ENCODE measurements at regions not wholly inside any gene's neighbourhood (a gene's known extent, or its start where the extent isn't known, plus 50 kb on each side); places are given as distances from the start of the nearest gene placed in this dataset.
"Not testable (repeated sequence)": the region's sequence is repeated elsewhere in the genome, so short reads cannot be mapped to it uniquely, and the experiment has no call there.

DNA sequence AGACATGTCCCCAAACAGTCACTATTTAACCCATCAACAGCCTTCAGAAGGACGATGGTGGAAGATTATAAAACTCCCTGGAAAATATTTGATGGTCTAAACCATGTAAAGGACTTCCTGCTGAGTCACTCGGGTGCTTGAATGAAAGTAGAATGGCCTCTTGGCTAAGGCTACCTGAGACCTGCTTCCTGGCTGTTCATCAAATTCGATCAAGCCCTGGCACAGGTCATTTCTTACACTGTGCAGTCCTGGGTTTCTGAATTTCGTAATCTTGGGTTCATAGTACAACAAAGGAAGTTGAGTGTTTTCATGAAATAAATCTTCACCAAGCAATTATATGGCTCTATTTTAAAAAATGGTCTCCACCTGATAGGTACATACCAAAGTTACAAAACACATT is 260.3 kb upstream of the RNF32 start:
- no peak for DNase-seq (ENCODE audit: low spot score)

DNA sequence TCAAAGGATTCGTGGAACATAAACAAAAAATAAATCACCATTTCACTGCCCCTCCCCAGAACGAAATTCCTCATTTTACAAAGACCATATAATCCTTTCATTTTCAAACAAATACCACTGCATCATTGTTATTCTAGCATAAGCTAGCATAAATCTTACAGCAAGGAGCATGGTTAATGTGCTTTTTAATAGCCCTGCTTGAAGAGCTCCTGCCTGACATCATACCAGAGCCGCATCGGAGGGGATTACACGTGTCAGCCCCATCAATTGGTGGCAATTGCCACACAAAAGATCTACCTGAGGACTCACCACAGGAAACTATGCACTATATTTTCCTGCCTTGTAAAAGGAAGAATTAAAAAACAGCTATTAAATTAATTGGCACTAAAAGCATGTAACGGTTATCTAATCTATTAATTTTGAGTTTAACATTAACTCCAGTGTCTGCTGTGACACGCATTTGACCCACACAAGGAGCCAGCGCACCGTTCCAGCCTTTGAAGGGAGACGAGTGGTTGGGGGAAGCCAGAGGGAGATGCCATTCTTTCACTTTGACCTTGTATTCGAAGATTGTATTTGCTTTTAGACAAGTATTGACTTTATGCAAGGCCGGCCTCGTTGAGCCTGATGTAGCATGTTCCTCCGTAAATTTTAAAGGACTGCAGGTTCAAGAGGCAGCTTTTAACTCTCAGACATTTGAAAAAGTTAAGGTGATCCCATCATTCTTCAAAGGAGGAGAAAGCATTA is 261.1 kb upstream of the RNF32 start:
- DNase-seq (ENCODE audit: low spot score), result no peak

DNA sequence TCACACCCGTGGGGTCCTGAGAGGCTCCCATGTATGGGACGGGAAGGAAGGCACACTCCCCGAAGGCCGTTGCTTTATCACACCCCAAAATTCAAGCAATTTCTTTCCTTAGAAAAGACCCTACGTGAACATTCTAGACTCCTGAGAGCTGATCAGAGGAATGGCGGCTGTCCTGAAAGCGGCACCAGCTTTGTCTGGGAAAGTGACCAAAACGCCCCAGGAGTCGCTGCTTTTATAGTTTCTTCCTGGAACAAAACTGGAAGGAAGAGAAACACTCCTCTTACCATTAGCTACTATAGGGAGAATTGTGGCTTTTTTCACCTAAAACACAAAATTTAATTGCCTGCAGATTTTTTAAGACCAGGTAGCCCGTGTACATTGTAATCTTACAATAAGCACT is 261.8 kb upstream of the RNF32 start:
- no peak for DNase-seq (ENCODE audit: low spot score)

DNA sequence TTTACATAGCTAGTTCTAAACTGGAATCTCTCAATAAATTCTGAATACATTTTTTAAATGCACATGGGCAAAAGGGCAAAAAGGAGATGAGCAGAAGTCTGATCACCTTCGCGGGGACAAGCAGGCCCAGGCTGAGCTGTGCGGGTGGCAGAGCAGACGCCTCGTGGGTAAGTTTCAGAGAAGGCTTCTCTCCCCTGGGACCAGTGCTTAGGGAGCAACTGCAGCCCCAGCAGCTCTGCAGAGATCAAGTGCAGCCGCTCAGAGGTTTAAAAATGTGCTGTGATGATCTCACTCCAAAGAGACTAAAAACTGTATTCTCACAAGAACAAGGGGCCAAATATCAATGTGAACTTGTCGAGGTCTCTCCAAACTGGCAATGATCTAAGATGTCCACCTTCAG is 264.3 kb upstream of the RNF32 start:
- no peak for DNase-seq (ENCODE audit: low spot score)

DNA sequence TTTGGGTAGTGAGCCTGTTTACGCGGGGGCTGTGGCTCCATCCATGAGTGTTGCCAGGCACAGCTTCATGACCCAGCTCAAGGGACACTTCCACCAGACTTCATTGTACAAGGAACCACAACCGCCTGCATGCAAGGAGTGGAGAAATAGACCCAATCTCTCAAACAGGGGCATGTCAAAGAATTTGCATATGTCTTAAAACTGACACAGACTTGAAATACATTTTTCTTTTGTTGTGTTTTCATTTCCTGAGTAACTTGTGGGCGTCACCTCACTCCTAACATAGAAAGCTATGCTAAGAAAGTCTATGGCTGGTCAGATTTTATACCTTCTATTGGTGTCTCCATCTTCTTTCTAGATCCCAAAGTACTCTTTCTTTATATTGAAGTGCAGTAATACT is 266.2 kb upstream of the RNF32 start:
- no peak for DNase-seq (ENCODE audit: low spot score)

DNA sequence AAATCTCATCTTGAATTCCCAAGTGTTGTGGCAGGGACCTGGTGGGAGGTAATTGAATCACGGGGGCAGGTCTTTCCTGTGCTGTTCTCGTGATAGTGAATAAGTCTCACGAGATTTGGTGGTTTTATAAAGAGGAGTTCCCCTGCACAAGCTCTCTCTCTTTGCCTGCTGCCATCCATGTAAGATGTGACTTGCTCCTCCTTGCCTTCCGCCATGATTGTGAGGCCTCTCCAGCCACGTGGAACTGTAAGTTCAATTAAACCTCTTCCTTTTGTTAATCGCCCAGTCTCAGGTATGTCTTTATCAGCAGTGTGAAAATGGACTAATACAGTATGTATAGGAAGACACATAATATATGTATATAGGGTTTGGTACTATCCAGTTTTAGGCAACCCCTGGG is 270.6 kb upstream of the RNF32 start:
- not testable (repeated sequence) for DNase-seq (ENCODE audit: low spot score)

DNA sequence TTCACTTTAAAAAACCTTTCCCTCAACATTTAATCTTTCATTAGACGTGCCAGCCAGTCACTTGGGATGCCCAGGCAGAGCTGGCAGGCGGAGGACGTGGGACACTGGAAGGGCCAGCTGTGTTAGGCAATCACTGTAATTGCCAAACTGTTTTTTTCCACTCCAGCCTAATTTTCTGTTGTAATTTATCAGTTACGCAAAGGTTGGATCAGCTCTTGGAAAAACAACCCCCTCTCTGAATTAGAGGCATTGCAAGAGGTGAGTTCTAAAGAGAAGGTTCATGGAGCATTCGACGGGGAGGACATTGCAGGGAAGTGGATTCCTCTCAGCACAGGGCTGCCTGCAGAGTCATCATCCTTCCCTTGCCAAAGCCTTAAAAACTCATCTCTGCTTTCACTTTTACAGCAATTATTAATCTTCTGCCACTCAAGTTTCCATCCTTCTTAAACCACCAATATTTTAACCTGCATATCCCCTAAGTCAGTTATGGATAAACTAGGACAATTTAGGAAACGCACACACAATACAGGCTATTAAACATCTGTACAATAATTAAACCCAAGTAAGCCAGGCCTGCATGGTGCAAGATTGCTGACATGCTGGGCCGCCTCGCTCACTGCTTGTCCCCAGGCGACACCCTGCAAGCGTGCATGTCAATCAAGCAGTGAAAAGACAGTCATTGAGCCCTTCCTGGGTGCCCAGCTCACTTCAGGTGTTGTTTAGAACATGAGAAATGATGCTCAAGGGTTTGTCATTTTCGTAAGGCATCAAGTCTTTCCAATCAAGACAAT is 272.3 kb upstream of the RNF32 start:
- no peak for DNase-seq (ENCODE audit: low spot score)

DNA sequence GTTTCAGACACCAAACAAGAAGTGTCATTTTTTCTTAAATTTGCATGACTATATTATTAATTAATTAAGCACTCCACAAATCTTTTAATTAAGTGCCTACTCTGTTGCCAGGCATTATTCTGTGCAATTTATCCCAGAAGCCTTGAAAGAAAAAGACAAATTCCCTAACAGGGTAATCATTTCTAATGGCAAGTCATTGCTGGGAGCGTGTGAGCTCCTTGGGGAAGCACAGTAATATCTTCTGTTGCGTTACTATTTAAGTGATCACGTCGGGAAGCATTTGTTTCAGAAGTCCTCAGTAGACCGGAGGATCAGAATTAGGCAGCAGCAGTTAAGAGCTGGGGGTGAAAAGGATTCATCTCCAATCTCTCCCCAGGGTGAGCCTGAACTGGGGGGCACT is 276.8 kb upstream of the RNF32 start:
- DNase-seq (ENCODE audit: low spot score), result no peak

DNA sequence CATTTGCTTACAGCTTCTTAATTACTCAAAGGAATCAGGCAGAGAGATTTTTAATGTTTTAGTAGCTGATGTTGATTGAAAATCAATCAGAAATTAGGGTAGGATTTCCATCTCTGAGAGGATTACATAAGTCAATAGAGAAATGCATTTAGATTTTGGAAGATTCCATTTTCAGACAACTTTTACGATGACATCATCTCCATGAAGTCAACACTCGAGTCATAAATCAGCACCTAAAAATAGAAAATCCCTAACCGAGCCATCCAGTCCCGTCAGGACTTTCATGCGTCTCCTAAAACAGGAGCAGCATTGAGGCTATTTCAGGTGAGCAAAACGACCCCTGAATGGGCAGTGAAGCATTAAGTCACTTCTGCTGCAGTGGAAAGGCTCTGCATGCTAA is 279.7 kb upstream of the RNF32 start:
- no peak for DNase-seq (ENCODE audit: low spot score)

DNA sequence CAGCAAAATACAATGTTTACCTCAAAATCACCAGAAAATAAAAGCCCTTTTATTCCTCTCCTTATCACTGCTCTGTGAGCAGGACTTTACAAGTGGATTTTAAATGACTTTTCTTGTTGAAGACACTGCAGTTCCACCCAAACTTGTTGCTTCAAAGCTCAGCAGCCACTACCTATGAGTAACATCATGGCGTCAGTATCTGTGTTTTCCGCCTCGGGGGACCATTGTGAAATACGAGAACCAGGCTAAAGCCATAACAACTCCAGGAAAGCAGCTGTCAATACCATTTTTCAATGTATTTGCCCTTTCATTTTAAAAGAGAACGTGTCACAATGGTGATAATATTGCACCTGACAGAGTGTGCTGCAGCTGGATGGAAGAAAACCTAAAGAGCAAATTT is 284.0 kb upstream of the RNF32 start:
- no peak for DNase-seq (ENCODE audit: low spot score)

DNA sequence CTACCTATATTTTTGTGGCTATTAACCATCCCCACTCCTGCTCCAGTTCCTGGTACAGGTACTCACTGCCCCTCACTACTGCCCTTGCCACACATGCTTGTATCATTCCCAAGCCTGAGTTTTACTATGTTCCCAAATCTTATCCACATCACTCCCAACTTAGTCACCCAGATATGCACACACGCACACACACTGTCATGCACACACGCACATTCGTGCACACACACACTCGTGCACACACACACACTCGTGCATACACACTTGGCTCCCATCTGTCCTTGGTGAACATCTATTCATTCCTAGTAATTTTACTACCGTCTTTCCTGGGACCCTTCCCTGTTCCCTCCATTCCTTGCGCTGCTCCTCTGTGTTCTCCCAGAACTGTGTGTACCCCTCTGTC is 287.2 kb upstream of the RNF32 start:
- DNase-seq (ENCODE audit: low spot score), result no peak

DNA sequence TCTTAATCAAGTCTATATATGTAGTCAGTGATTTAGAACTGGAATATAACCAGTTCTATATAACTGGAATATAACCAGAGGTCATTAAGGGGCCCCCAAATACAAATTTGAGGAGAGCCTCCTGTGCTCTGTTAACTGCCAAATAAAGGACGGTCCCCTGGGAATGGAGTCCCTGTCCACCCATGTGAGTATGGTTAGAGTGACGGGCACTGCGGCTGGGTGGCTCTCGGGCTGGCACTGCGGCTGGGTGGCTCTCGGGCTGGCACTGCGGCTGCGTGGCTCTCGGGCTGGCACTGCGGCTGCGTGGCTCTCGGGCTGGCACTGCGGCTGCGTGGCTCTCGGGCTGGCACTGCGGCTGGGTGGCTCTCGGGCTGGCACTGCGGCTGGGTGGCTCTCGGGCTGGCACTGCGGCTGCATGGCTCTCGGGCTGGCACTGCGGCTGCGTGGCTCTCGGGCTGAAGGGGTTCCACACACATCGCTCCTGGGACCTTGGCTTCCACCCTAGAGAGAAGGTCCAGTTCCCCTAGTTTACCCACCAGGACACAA is 292.8 kb upstream of the RNF32 start:
- DNase-seq (ENCODE audit: low spot score), result not testable (repeated sequence)

DNA sequence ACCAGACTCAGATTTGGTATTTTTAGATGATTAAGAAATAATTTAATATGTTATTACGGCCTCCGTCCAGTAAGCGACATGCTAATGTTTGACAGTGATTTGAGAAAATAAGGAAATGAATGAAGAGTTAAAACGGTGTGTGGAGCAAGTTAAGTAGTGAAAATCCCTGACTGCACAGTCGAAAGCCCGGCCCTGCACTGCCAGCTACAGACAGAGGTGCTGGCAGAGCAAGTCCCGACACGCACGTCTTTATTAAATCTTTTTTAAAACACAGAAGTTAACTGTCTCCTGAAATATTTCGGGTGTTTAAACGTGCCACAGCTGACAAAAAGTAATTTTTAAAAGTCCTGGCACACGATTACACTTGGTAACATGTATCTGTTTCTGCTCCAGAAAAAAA is 293.4 kb upstream of the RNF32 start:
- no peak for DNase-seq (ENCODE audit: low spot score)

DNA sequence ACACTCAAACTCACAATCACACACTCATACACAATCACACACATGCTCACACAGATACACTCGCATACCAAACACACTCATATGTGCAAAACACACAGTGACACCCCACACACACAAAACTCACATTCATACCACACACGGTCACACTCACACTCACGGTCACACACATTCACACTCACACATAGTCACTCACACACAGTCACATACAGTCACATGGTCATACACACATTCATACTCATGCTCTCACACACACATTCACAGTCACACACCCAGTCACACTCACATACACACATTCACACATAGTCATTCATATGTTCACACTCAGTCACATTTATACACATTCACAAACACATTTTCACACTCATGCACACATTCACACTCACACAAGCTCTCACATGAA is 296.0 kb upstream of the RNF32 start:
- no peak for DNase-seq (ENCODE audit: low spot score)

DNA sequence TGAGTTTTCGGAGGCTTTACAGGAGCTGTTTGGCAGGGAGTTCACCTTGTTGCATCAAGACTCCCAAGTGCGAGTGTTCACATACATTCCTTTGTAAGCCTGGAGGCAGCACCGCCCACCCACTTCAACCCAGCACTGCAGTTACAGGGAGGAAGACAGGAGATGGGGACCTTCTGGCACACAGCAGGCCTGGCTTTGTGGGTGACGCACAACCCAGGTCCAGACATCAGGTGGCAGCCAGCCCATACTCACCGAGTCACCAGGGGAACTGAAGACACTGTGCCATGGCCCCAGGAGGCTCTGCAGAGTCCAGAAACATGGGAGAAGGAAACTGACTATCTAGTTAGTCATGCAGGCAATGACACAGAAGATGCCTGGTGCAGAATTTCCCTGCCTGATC is 305.9 kb upstream of the RNF32 start:
- no peak for DNase-seq (ENCODE audit: low spot score)

DNA sequence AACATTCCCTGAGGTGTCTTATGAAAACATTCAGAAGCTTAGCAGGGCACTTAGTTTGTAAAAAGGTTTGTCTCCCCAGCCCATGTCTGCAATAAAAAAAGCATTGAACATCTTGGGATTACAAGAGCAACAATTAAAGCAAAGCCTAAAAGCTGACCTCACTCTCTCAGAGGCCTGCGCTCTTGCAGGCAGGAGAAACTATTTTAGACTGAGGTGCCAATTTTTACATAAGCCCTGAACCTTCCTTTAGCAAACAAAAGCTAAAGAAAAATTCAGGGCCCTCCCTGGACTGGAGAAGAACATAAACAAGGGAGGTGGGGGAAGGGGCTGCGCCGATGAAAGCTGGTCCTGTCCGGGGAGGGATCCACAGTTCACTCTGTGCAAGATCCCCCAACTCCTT is 312.7 kb upstream of the RNF32 start:
- DNase-seq (ENCODE audit: low spot score), result no peak

DNA sequence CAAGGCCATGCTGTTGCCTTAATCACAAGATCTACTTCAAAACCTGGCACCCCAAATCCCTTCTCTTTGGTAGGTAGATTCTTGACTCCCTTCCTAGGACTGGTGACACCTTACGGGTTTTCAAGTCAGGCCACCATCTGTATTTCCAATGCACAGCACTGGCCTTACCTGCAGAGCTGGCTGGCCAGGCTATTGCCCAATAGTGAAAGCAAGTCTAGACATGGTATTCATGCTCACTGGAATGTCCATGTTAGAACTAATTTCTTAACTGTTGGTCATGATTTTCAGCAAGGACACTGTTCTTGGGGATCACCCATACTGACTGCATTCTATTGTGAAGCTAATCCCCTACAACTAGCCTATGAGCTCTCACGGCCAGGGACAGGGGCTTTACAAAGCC is 313.1 kb upstream of the RNF32 start:
- no peak for DNase-seq (ENCODE audit: low spot score)

DNA sequence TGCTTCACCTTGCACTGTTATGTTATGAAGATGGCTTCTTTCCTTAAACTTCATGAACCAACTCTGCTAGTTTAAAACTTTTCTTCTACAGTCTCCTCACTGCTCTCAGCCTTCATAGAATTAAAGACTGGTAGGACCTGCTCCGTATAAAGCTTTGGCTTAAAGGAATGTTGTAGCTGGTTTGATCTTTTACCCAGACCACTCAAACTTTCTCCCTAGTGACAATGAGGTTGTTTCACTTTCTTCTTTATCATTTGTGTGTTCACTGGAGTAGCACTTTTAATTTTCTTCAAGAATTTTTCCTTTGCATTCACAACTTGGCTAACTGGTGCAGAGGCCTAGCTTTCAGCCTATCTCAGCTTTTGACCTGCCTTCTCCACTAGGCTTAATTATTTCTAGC is 316.4 kb upstream of the RNF32 start:
- no peak for DNase-seq (ENCODE audit: low spot score)

DNA sequence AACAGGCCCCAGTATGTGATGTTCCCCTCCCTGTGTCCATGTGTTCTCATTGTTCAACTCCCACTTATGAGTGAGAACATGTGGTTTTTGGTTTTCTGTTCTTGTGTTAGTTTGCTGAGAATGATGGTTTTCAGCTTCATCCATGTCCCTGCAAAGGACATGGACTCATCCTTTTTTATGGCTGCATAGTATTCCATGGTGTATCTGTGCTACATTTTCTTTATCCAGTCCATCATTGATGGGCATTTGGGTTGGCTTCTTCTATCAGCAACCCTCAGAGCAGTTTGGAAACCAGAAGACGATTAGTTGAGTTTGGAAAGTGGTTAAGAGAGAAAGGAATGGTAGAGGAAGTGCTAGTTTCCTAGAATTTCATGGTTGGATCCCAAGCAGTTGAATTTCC is 319.1 kb upstream of the RNF32 start:
- DNase-seq (ENCODE audit: low spot score), result not testable (repeated sequence)

DNA sequence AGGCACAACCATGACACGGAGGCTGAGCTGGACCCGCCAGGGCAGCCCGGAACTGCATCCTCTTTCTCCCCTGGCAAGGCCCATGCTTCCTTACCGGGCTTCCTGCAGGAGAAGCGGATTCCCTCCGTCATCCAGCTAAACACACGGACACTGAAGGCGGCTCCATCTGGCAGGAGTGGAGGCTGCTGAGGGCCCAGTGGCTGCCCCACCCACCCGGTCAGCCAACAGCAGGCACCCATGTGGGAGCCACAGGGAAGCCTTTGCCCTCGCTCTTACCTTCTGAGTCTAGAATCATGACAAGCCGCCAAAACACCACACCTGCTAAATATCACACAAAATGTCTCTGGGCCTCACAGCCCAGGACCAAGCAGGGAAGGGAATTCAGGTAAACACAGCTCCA is 321.6 kb upstream of the RNF32 start:
- no peak for DNase-seq (ENCODE audit: low spot score)

DNA sequence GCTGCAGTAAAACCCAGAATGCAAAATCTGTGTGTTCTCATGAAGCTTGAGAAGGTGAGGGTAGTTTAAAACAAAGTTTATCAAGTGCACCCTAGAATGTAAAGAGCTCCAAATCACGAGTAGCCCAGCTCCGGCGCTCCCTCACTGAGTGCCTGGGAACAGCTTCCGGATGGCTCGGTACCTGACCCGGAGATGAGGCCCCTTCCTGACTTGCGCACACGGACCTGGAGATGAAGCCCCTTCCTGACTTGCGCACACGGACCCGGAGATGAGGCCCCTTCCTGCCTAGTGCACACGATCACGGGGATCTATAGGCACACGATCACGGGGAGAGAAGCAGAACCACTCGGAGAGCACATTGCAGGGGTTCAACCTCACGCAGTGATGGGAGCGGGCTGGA is 322.1 kb upstream of the RNF32 start:
- no peak for DNase-seq (ENCODE audit: low spot score)

DNA sequence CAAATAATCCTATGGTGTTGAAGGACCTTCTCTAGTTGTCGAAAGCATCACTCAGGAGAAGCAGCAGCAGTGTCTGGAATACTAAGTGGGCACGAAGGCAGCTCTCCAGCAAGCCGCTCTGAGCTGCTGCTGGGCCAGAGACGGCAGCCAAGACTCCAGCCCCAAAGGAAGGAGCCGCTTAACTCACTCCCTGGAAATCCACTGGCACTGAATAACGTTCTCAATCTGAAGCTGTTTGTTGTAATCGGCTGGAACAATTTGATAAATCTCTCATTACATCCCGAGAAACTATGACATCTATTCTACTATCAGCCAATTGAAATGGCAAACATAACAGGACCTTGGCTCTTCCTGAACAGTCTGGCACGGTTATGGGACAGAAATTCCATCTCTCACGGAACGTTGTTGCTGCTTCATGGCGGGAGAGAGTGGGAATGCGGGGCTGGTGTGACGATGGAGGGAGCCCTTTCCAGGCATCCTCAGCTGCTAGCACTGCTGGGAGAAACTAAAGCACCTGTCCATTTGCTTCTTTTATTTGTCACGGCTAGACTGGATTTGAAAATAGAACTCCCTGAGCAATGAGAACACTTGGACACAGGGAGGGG is 331.5 kb upstream of the RNF32 start:
- DNase-seq (ENCODE audit: low spot score), result no peak

DNA sequence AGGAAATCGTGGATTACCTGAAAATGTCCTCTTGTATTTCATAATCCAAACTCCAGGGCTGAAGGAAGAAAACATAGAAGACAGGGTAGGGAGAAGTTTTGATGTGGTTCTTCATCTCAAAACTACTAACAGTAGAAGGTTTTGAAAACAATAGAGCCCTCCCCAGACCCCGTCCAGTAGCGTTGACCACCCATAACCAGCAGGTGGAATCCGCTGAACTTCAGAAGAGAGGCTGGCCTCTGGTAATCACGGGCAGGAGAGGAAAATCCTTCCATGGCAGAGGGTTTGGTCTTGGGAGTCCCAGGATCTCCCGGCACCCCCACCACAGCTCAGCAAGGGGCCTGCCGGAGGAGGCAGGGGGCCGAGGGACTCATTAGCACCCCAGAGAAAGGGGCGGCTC is 333.4 kb upstream of the RNF32 start:
- DNase-seq (ENCODE audit: low spot score), result no peak

All from iPS-NIHi11 (cell line).